Fibroblast of villous mesenchyme (primary cell): ENCODE measurements at regions not wholly inside any gene's neighbourhood (a gene's known extent, or its start where the extent isn't known, plus 50 kb on each side); places are given as distances from the start of the nearest gene placed in this dataset.

Experiments
- DNase-seq: peaks from one replicate; pipeline ENCODE4 v3.0.0-alpha.2; 2010; ENCODE audit warnings: low read depth
- H3K4me3 ChIP-seq: 2 replicates; pipeline ENCODE4 v1.5.1; 2011; ENCODE audit warnings: low read depth, mild to moderate bottlenecking, low read length
- CTCF ChIP-seq: IDR thresholded peaks from 2 replicates; pipeline ENCODE4 v1.5.1; 2012; ENCODE audit warnings: low read depth, mild to moderate bottlenecking, low read length; ENCODE audit not compliant: insufficient read depth

- no peak overlapping the region for H3K4me3 ChIP-seq
- peak; percentile 47 for DNase-seq
- TF ChIP-seq CTCF: no peak
Observed at GRCh38 chr3:150309557-150309956, 98.5 kb upstream of the TSC22D2 start.

- TF ChIP-seq CTCF: no peak
- DNase-seq: no peak
- H3K4me3 ChIP-seq: no peak overlapping the region
Observed at GRCh38 chr3:150309257-150309542, 98.9 kb upstream of the TSC22D2 start.

GRCh38 chr3:150308481-150309256, 99.4 kb upstream of the TSC22D2 start:
- TF ChIP-seq CTCF: no peak
- DNase-seq: peak; percentile 38
- H3K4me3 ChIP-seq: no peak overlapping the region

- no peak for DNase-seq
- no peak overlapping the region for H3K4me3 ChIP-seq
- no peak for TF ChIP-seq CTCF
Observed at GRCh38 chr3:150308037-150308319, 100.1 kb upstream of the TSC22D2 start.

- no peak overlapping the region for H3K4me3 ChIP-seq
- no peak for DNase-seq
- no peak for TF ChIP-seq CTCF
Observed at GRCh38 chr3:150307311-150308036, 100.6 kb upstream of the TSC22D2 start.

- TF ChIP-seq CTCF: no peak
- no peak for DNase-seq
- H3K4me3 ChIP-seq: no peak overlapping the region
Observed at GRCh38 chr3:150306906-150307305, 101.2 kb upstream of the TSC22D2 start.
